KMS-11 (cell line): ENCODE measurements at regions not wholly inside any gene's neighbourhood (a gene's known extent, or its start where the extent isn't known, plus 50 kb on each side); places are given as distances from the start of the nearest gene placed in this dataset.

Source experiments
- H2AFZ ChIP-seq: fragments of 200-600 bp; sonication (generic); 2 replicates; pipeline ENCODE4 v1.6.1; 2016; ENCODE audit warnings: antibody characterized with exemption, mixed run types, low read depth
- H3K27ac ChIP-seq: fragments of 200-600 bp; sonication (generic); 2 replicates; pipeline ENCODE4 v1.6.1; 2016; ENCODE audit warnings: mild to moderate bottlenecking, mixed run types
- H3K27me3 ChIP-seq: fragments of 200-600 bp; sonication (generic); 2 replicates; pipeline ENCODE4 v1.6.1; 2017; ENCODE audit warnings: mild to moderate bottlenecking, low read depth, mixed run types, moderate library complexity; ENCODE audit not compliant: insufficient read depth
- H3K36me3 ChIP-seq: fragments of 200-600 bp; sonication (generic); 2 replicates; pipeline ENCODE4 v1.6.1; 2017; ENCODE audit warnings: mild to moderate bottlenecking, mixed run types; ENCODE audit not compliant: insufficient read depth
- H3K4me1 ChIP-seq: fragments of 200-600 bp; sonication (generic); 2 replicates; pipeline ENCODE4 v1.6.1; 2016; ENCODE audit warnings: mild to moderate bottlenecking, low read depth, mixed run types; ENCODE audit not compliant: poor library complexity, severe bottlenecking
- H3K4me2 ChIP-seq: fragments of 200-600 bp; sonication (generic); 2 replicates; pipeline ENCODE4 v1.7.0; 2016; ENCODE audit warnings: mild to moderate bottlenecking, mixed run types
- H3K4me3 ChIP-seq: fragments of 200-600 bp; sonication (generic); IDR thresholded peaks from 2 replicates; pipeline ENCODE4 v1.6.1; 2017; ENCODE audit warnings: low read depth, low read length, mixed read lengths; ENCODE audit not compliant: insufficient read depth
- H3K79me2 ChIP-seq: fragments of 200-600 bp; sonication (generic); 2 replicates; pipeline ENCODE4 v1.6.1; 2016; ENCODE audit warnings: low read depth, mixed run types; ENCODE audit not compliant: insufficient read depth
- H3K9ac ChIP-seq: fragments of 200-600 bp; sonication (generic); 2 replicates; pipeline ENCODE4 v1.6.1; 2016; ENCODE audit warnings: mild to moderate bottlenecking, mixed run types
- H4K20me1 ChIP-seq: fragments of 200-600 bp; sonication (generic); 2 replicates; pipeline ENCODE4 v1.6.1; 2016; ENCODE audit warnings: mild to moderate bottlenecking, mixed run types; ENCODE audit not compliant: insufficient read depth
- TF ChIP-seq, protein P1 (sequence below): fragments of 200-600 bp; sonication (generic); conservative IDR thresholded peaks from 2 replicates; pipeline ENCODE4 v1.6.1; 2017; ENCODE audit warnings: low read depth, mild to moderate bottlenecking, antibody characterized with exemption, low read length, moderate library complexity, mixed read lengths

DNA sequence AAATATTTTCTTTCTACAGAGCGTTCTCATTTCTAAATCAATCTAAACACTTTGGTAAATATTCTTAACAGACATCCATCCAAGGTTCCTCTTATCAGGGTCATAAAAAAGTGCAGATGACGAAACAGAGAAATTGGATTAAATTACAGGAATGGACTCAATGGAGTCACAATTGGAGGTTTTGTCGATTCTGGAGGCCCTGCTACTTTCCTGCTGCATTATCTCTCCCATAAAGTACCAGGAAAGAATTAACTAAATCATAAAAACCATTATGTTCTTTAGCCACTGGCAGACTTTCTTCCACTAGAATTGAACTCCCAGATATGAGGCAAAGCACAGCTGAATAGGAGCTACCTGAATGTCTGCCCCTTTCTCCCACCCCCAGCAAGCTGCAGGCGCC, 610.6 kb downstream of the HDGFL1 start:
- no peaks in the 10 kb centered on the region for H3K36me3 ChIP-seq
- no peaks in the 10 kb centered on the region for H3K27me3 ChIP-seq
- no peak overlapping the region for H3K27ac ChIP-seq
- peaks cover 8% of the 10 kb centered on the region for H3K4me1 ChIP-seq
- H2AFZ ChIP-seq, result no peak overlapping the region
- H3K4me2 ChIP-seq, result no peak overlapping the region
- no peaks in the 10 kb centered on the region for H3K79me2 ChIP-seq
- TF ChIP-seq, protein P1, sequence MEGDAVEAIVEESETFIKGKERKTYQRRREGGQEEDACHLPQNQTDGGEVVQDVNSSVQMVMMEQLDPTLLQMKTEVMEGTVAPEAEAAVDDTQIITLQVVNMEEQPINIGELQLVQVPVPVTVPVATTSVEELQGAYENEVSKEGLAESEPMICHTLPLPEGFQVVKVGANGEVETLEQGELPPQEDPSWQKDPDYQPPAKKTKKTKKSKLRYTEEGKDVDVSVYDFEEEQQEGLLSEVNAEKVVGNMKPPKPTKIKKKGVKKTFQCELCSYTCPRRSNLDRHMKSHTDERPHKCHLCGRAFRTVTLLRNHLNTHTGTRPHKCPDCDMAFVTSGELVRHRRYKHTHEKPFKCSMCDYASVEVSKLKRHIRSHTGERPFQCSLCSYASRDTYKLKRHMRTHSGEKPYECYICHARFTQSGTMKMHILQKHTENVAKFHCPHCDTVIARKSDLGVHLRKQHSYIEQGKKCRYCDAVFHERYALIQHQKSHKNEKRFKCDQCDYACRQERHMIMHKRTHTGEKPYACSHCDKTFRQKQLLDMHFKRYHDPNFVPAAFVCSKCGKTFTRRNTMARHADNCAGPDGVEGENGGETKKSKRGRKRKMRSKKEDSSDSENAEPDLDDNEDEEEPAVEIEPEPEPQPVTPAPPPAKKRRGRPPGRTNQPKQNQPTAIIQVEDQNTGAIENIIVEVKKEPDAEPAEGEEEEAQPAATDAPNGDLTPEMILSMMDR, result no peak
- H3K4me3 ChIP-seq, result no peak overlapping the region
- no peak overlapping the region for H3K9ac ChIP-seq
- no peaks in the 10 kb centered on the region for H4K20me1 ChIP-seq

DNA sequence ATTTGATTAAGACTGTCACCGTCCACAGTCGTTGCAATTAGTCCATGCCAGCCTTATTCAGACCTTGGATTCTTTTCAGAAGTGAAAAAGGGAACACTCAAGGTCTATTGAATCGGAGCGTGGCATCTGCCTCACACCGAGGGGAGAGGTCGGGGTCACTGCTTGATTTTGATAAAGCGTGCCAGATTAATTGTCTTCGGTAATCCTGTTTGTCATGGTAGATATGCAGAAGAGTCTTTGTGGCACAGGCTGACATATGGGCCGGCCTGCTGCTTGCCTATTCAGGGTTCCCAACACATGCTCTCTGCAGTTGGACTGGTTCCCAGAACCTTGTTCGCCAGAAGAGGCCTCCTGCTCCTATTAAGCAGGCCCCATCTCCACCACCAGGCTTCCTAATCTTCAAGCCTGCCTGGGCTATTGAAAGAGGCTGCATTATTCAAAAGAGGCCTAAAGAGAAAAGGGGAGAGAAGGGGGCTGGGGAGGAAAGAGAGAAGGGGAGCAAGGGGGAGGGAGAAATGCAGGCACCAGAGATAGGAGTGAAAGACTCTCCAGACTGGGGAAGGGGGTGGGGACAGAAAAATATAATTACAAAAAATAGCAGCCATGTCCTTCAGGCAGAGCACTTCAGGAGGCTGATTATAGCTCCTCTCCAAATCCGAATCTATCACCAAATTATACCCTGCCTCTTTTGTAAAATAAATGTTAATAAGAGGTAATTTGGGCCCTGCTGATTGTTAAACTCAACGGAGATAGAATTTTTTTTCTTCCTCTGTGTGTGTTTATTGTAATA, 611.3 kb downstream of the HDGFL1 start:
- H3K27ac ChIP-seq, result no peak overlapping the region
- H3K4me3 ChIP-seq, result no peak overlapping the region
- peaks cover under 1% of the 10 kb centered on the region for H3K4me1 ChIP-seq
- H3K4me2 ChIP-seq, result no peak overlapping the region
- H3K79me2 ChIP-seq, result no peaks in the 10 kb centered on the region
- H3K9ac ChIP-seq, result no peak overlapping the region
- H2AFZ ChIP-seq, result no peak overlapping the region
- no peaks in the 10 kb centered on the region for H3K36me3 ChIP-seq
- TF ChIP-seq, protein P1, result no peak
- H4K20me1 ChIP-seq, result no peaks in the 10 kb centered on the region
- no peaks in the 10 kb centered on the region for H3K27me3 ChIP-seq

DNA sequence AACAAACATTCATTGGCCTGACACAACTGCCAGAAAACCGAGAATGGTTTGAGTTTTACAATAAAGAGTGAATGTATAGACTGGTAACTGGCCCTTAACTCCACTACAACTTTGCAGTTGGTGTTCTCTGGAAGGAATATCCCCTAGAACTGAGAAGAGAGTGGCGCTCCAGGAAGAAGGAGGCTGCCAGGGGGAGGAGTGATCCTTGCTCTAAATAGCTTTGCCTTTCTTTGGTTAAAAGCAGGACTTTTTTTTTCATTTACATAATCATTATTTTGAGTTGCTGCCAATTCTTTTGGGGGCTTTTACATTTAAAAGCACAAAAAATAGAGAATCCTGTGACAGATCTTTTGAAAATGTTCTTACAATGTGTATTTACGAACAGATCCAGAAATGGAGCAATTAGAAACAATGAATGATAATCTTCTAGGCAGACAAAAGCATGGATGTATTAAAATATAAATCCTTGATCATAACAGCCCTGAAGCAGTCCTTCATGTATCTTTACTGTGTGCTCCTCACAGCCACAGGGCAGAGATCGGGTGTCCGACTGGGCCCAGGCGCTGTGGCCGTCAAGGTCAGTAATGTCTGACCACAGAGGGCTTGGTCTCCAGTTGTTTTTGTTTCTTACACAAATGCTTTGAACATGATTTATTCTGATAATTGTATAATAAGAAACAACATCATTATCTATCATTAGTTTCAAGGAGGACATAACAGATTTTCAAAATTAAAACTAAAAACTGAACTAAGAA, 612.2 kb downstream of the HDGFL1 start:
- TF ChIP-seq, protein P1, result no peak
- Histone ChIP-seq H3K4me3 (no peak overlapping the region), H3K27ac (no peak overlapping the region), H3K9ac (no peak overlapping the region), H4K20me1 (no peaks in the 10 kb centered on the region), H2AFZ (no peak overlapping the region), H3K36me3 (no peaks in the 10 kb centered on the region), H3K4me2 (no peak overlapping the region), H3K4me1 (no peaks in the 10 kb centered on the region), H3K79me2 (no peaks in the 10 kb centered on the region), H3K27me3 (no peaks in the 10 kb centered on the region)

DNA sequence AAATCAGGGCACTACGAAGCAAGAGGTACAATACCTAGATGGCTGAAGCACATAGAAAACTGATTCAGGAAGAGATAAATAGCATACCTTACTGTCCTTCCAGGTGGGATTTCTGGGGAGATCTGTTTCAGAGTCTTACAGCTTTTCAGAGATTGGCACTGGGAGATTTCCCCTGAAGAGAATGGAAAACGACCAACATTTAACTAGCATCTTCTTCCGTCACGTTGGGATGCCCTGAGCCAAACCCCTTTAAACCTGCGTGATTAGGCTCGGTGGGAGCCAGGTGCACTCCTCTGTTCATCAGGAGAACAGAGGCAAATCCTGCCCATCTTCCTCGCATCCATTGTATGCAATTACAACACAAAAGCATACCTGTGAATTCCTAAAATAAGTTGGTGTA, 614.5 kb downstream of the HDGFL1 start:
- no peaks in the 10 kb centered on the region for H4K20me1 ChIP-seq
- no peaks in the 10 kb centered on the region for H3K79me2 ChIP-seq
- H3K4me2 ChIP-seq, result no peak overlapping the region
- H2AFZ ChIP-seq, result no peak overlapping the region
- H3K36me3 ChIP-seq, result no peaks in the 10 kb centered on the region
- TF ChIP-seq, protein P1, result no peak
- no peak overlapping the region for H3K4me3 ChIP-seq
- no peaks in the 10 kb centered on the region for H3K27me3 ChIP-seq
- no peak overlapping the region for H3K27ac ChIP-seq
- no peak overlapping the region for H3K9ac ChIP-seq
- no peaks in the 10 kb centered on the region for H3K4me1 ChIP-seq
